Activated naive CD8-positive, alpha-beta T cell treated with anti-CD3 and anti-CD28 coated beads for 36 hours (primary cell): ENCODE measurements at regions not wholly inside any gene's neighbourhood (a gene's known extent, or its start where the extent isn't known, plus 50 kb on each side); places are given as distances from the start of the nearest gene placed in this dataset.
"Not testable (repeated sequence)": the region's sequence is repeated elsewhere in the genome, so short reads cannot be mapped to it uniquely, and the experiment has no call there.

Experiments used
- DNase-seq: peaks from one replicate; pipeline ENCODE4 v3.0.0; 2021
- H3K27ac Mint-ChIP-seq: one replicate; pipeline ENCODE4 v1.8.0; 2022; ENCODE audit warnings: mild to moderate bottlenecking, moderate library complexity, mixed read lengths
- H3K27me3 Mint-ChIP-seq: one replicate; pipeline ENCODE4 v1.8.0; 2022; ENCODE audit warnings: mild to moderate bottlenecking, mixed read lengths
- H3K36me3 Mint-ChIP-seq: one replicate; pipeline ENCODE4 v1.8.0; 2021; ENCODE audit warnings: mild to moderate bottlenecking, mixed read lengths
- H3K4me1 Mint-ChIP-seq: one replicate; pipeline ENCODE4 v1.8.0; 2021; ENCODE audit warnings: mixed read lengths
- H3K4me3 Mint-ChIP-seq: one replicate; pipeline ENCODE4 v1.8.0; 2022; ENCODE audit warnings: mild to moderate bottlenecking, moderate library complexity, mixed read lengths
- H3K9me3 Mint-ChIP-seq: one replicate; pipeline ENCODE4 v1.8.0; 2022; ENCODE audit warnings: mixed read lengths

DNA sequence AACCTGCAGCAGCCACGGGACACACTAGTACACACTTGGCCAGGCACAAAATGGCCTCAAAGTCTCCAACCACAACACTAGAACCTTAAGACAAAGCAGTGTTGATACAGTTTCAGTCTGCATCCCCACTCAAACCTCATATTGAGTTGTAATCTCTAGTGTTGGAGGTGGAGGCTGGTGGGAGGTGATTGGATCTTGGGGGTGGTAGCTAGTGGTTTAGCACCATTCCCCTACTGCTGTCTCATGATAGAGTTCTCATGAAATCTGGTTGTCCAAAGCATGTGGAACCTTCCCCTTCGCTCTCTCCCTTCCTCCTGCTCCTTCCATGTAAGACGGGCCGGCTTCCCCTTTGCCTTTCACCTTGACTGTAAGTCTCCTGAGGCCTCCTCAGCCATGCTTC, 638.7 kb downstream of the UQCRFS1 start:
- Mint-ChIP-seq H3K4me1 (no peaks in the 10 kb centered on the region), H3K27ac (no peak overlapping the region)

DNA sequence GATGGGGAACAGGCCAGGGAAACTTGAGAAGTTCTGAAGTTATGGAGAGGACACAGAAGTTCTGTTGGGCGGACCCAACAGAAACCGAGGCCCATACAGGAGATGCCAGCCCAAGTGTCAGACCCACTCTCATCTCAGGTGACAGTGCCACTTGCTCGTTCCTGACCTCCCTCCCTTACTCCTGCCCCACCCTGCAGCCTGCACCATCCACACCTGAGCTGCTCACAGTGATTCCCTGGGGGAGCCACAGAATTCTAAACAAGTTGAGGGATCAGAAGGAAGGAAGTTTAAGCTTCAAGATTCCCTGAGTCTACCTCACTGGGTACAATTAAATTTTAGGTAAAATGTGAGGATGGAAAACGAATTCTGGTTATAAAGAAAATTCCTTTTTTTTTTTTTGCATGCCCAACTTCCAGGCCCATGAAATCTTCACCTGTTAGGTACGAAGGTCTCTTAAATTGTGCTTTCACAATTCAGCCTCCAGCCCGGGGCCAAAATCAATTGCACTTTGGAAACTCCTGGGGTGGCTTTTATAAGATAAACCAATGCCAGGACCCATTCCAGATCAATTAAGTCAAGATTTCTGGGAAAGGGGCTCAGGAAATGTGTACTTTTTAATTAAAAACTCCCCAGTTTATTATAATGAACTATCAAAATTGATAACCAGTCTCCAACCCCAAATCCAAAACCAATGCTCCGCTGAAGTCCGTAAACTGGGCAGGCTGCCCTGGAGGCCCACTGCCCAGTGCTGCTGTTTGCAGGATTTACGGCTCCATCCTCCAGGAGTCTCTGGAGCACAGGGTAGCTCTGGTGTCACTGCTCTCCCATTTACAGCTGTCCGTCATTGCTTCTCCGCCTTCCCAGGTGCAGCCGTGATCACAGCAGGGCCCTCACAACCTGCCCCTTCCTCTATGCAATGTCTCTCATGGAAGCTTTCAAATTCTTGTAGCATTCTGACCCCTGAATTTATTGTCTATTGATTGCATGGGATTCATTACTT, 643.5 kb downstream of the UQCRFS1 start:
- Mint-ChIP-seq H3K27ac (no peak overlapping the region), H3K4me1 (no peaks in the 10 kb centered on the region), H3K9me3 (no peaks in the 10 kb centered on the region), H3K36me3 (no peaks in the 10 kb centered on the region), H3K4me3 (no peak overlapping the region), H3K27me3 (no peaks in the 10 kb centered on the region)
- no peak for DNase-seq

More for the DNA sequence above, 638.7 kb downstream of the UQCRFS1 start:
- H3K27me3 Mint-ChIP-seq = no peaks in the 10 kb centered on the region
- H3K9me3 Mint-ChIP-seq = no peaks in the 10 kb centered on the region
- DNase-seq = no peak
- no peak overlapping the region for H3K4me3 Mint-ChIP-seq
- no peaks in the 10 kb centered on the region for H3K36me3 Mint-ChIP-seq

DNA sequence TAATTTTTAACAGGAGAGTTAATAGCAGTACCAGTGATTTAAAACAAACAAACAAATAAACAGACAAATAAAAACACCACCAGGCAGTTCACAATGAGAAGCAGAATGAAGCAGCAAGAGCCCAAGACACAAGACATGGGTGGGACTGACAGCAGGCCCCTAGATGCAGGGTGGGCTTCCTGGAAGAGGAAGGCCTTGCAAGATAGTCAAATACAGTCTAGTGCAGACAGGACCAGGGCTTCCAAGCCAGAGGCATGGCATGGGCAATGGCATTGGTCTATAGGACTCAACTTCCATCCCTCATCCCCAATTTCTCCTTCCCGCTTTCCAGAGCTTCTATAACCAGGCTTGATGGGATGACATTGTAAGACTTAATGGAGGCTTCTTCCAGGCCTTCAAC, 645.1 kb downstream of the UQCRFS1 start:
- no peaks in the 10 kb centered on the region for H3K27me3 Mint-ChIP-seq
- H3K9me3 Mint-ChIP-seq = no peaks in the 10 kb centered on the region
- no peaks in the 10 kb centered on the region for H3K4me1 Mint-ChIP-seq
- no peak overlapping the region for H3K4me3 Mint-ChIP-seq
- DNase-seq = no peak
- H3K27ac Mint-ChIP-seq = no peak overlapping the region
- no peaks in the 10 kb centered on the region for H3K36me3 Mint-ChIP-seq

DNA sequence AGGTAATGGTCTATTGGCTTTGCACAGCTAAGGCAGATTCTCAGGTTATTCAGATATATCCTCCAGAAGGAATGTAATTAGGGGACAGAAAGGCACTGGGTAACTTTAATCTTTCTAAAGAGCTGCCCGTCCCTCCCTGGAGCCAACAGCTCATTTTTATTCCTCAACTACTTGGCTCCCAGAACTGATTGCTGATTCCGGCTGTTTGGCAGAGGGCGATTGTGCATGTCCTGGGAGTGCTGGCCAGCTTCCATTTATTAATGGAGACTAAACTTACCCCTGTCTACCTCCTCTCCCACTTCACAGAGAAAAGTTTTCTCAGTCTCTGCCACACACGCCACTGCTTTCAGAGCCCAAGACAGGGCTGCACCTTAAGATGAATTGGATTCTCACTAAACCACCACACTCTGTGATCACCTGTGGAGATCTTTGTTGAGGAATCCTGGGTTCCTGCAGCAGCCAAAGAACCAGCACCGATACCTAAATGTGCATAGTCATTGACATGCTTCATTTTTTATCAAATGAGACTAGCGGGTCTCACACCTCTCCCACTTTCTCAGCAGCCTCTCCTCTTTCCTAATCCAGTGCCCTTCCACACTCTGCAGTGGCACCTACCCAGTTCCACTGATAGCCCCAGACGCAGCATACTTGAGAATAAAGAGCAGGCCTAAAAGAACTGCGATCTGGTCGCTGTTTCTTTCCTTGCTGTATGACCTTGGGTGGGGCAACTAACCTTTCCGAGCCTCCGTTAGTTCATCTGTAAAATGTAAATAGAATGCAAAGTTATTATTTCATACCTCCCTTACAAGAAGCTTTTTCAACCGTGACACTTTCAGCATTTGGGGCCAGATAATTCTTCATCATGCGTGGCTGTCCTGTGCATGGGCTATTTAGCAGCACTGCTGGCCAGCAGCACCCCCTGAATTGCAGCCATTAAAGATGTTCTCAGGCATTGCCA, 648.7 kb downstream of the UQCRFS1 start:
- Mint-ChIP-seq H3K9me3 (no peaks in the 10 kb centered on the region), H3K27me3 (peaks cover 3% of the 10 kb centered on the region), H3K27ac (no peak overlapping the region), H3K4me1 (no peaks in the 10 kb centered on the region), H3K4me3 (no peak overlapping the region), H3K36me3 (no peaks in the 10 kb centered on the region)
- DNase-seq = no peak

DNA sequence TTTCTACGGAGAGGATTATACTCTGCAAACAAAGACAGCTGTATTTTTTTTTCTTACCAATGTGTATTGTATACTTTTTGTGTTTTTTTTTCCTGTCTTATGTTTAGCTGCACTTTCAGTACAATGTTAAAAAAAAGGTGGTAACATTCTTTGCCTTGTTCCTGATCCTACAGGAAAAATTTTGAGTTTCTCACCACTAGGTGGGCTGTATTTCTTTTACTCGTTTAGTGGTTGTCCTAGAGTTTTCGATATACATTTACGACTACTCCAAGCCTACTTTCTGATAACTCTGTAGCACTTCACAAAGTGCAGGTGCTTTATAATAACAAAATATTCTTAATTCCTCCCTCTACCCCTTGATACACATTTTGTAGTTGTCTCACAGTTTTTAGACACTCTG, 652.2 kb downstream of the UQCRFS1 start:
- Mint-ChIP-seq H3K27ac (no peak overlapping the region), H3K4me3 (no peak overlapping the region), H3K9me3 (no peaks in the 10 kb centered on the region), H3K27me3 (peaks cover 3% of the 10 kb centered on the region), H3K4me1 (no peaks in the 10 kb centered on the region), H3K36me3 (no peaks in the 10 kb centered on the region)
- no peak for DNase-seq

DNA sequence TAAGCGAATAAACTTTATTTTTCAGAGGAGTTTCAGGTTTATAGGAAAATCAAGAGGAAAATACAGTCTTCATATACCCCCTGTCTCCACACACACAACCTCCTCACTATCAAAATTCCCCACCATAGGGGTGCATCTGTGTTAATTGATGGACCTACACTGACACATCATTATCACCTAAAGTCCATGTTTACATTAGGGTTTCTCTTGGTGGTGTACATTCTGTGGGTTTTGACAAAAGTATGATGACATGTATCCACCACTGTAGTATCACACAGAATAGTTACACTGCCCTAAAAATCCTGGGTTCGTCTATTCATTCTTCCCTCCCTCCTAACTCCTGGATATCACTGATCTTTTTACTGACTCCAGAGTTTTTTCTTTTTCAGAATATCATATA, 654.2 kb downstream of the UQCRFS1 start:
- H3K27ac Mint-ChIP-seq = no peak overlapping the region
- no peaks in the 10 kb centered on the region for H3K9me3 Mint-ChIP-seq
- no peaks in the 10 kb centered on the region for H3K4me1 Mint-ChIP-seq
- no peak for DNase-seq
- peaks cover 3% of the 10 kb centered on the region for H3K27me3 Mint-ChIP-seq
- no peaks in the 10 kb centered on the region for H3K36me3 Mint-ChIP-seq
- no peak overlapping the region for H3K4me3 Mint-ChIP-seq

DNA sequence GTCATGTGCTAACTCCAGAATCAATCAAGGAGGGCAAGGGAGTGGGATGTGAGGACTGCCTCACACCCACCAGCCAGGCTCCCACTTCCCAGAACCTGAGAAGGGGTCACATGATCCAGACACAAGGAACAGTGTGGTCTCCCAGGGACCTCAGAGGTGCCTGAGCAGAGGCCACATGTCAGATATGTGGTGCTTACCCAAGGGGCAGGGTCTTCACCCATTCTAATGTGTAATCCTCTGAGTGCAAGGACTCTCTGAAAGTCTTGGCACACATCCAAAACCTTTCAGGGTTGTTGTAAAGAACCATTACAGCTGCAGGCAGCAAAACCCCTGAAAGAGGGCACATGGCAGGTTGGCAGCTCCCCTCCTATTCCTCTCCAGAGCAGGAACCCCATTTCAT, 656.6 kb downstream of the UQCRFS1 start:
- Mint-ChIP-seq H3K9me3 (no peaks in the 10 kb centered on the region), H3K4me1 (peaks cover 4% of the 10 kb centered on the region), H3K4me3 (no peak overlapping the region), H3K36me3 (no peaks in the 10 kb centered on the region), H3K27ac (no peak overlapping the region), H3K27me3 (peaks cover 3% of the 10 kb centered on the region)
- no peak for DNase-seq

DNA sequence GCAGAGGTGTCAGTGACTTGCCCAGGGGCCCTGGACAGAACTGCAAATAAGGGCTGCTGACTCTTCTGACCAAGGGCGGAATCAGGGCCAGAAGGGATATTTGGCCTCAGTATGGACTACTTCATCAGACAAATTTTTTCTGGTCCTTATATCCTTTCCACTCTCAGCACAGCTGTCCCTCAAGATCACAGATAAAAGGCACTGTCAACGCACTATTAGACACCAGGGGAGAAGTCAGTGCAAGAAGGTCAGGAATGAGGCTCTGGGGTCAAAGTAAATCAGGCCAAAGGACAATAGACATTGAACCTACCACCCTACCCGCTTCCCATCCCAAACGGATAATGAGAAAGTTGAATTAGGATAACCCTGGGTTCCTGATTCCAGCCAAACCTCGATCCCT, 657.6 kb downstream of the UQCRFS1 start:
- H3K4me1 Mint-ChIP-seq = peaks cover 4% of the 10 kb centered on the region

DNA sequence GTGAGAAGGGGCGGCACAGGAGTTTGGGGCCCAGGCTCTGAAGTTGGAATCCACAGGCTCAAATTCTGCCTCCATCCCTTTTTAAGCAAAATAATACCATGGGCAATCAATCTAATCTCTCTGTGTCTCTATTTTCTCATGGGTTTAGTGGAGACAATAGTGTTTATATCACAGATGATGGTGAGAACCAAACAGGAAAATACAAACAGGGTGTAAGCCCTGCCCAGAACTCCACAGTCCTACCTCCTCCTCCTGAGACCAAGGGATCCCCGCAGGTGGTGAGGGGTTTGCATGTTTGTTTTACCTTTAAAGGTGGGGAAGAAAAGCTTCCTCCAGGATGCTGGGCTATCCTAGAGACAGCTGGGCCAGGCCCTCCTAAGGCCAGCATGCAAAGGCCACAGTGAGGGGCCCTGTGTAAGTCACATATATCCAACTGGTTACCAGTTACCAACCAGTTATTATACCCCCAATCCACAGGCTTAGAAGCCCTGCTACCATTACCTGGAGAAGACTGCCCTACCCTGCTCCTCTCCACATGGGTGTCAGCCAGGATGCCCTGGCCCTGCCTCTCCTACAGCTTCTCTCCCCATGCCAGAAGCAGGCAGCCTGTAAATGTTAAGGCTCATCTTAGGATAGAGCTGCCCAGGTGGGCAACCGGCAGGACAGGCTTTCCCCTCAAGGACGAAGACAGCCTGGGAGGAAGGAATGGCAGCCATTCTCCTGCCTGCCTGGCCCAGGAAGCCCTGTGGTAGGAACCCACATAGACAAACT, 658.4 kb downstream of the UQCRFS1 start:
- no peak for DNase-seq
- H3K36me3 Mint-ChIP-seq = no peaks in the 10 kb centered on the region
- H3K27me3 Mint-ChIP-seq = no peaks in the 10 kb centered on the region
- H3K4me3 Mint-ChIP-seq = no peak overlapping the region
- H3K27ac Mint-ChIP-seq = no peak overlapping the region
- H3K4me1 Mint-ChIP-seq = peaks cover 4% of the 10 kb centered on the region
- no peaks in the 10 kb centered on the region for H3K9me3 Mint-ChIP-seq

More for the DNA sequence above, 657.6 kb downstream of the UQCRFS1 start:
- no peaks in the 10 kb centered on the region for H3K27me3 Mint-ChIP-seq
- no peak overlapping the region for H3K27ac Mint-ChIP-seq
- no peaks in the 10 kb centered on the region for H3K9me3 Mint-ChIP-seq
- H3K36me3 Mint-ChIP-seq = no peaks in the 10 kb centered on the region
- no peak for DNase-seq
- no peak overlapping the region for H3K4me3 Mint-ChIP-seq

DNA sequence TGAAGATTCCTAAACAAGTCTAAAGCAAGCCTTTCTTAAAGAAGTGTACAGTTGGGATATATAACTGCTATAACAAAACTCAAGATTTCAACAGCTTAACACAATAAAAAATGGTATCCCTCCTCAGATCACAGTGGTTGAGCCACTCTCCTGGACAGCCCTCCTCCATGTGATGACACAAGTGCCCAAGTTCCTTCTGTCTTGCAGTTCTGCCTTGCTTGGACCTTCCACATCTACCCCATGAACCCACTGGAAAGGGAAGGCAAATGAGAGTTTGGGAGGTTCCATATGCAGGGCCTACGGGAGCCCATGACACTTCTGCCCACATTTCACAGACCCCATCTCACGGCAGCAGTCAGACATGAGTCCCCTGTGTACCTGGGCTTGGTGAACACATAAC, 659.2 kb downstream of the UQCRFS1 start:
- no peak overlapping the region for H3K27ac Mint-ChIP-seq
- no peak overlapping the region for H3K4me3 Mint-ChIP-seq
- DNase-seq = no peak
- H3K4me1 Mint-ChIP-seq = peaks cover 4% of the 10 kb centered on the region
- no peaks in the 10 kb centered on the region for H3K36me3 Mint-ChIP-seq
- H3K27me3 Mint-ChIP-seq = no peaks in the 10 kb centered on the region
- H3K9me3 Mint-ChIP-seq = no peaks in the 10 kb centered on the region

DNA sequence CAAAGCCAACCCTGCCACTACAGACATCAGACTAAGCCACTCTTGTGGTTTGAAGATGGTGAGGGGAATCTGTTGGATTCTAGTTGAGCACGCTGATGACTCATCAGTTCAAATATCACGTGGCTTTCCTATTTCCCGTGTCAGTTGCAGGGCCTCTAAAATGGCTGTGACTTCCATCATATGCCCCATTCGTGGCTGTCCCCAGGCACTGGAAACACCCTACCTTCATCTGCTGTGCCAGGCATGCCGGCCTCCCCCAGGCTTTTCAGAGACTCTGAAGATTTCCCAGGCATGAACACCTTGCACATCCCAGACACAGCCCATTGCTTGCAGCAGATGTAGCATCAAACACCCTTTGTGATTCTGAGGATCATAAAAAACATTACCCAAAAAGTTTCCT, 659.9 kb downstream of the UQCRFS1 start:
- Mint-ChIP-seq H3K4me1 (peaks cover 4% of the 10 kb centered on the region), H3K27ac (no peak overlapping the region), H3K4me3 (no peak overlapping the region), H3K27me3 (no peaks in the 10 kb centered on the region), H3K36me3 (no peaks in the 10 kb centered on the region), H3K9me3 (no peaks in the 10 kb centered on the region)
- peak; percentile 1 for DNase-seq

DNA sequence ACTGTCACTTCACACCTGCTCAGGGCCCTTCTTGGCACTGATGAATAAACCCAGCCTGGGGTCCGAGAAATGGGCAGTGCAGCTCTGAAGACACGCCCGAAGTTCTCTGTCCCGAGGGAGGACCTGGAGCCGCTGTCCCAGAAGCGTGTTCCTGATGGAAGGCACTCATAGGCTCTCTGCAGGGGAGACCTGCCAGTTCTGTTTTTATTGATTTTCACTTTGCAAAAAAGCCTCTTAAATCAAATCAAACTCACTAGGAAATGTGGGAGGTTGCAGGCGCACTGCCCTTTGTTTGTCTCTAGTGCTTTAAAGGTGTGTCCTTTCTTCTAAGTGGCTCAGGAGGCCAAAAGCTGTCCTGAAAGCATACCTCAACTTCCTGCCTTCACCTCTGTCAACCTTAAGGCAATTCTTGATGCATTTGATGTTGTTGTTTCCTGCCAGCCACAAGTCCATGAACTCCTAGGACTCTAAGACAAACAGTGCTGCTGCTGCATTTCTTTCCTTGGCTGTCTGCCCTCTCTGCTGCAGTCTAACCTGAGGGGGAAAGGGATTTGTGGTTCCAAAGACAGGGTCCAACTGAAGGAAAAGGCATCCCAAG, 663.2 kb downstream of the UQCRFS1 start:
- H3K4me1 Mint-ChIP-seq = peaks cover 4% of the 10 kb centered on the region
- no peaks in the 10 kb centered on the region for H3K9me3 Mint-ChIP-seq
- no peaks in the 10 kb centered on the region for H3K36me3 Mint-ChIP-seq
- no peak overlapping the region for H3K4me3 Mint-ChIP-seq
- no peak overlapping the region for H3K27ac Mint-ChIP-seq
- no peaks in the 10 kb centered on the region for H3K27me3 Mint-ChIP-seq
- DNase-seq = no peak

DNA sequence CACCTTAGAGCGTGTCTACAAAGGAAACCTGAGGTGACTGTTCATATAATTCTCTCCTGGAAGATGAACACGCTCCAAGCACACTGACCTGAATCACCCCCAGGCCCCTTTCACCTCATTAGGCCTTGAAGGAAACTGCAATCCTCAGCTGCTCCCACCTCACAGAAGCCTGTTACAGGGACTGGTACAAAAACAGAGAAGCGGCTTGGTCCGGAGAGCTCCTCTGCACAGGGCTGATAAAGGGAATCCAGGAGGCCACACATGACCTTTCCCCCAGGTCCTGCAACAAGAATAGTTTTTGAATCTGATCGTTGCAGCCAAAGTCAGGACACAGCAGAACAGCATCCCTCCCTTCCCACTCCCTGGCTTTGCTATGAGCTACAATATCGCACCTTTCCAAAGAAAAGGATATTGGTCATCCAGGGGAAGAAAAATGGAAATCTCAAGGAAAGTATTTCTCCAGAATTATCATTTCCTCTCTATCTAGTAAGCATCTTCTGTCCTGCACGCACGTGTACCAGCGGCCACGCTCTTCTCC, 666.7 kb downstream of the UQCRFS1 start:
- no peaks in the 10 kb centered on the region for H3K4me1 Mint-ChIP-seq
- no peaks in the 10 kb centered on the region for H3K9me3 Mint-ChIP-seq
- H3K4me3 Mint-ChIP-seq = no peak overlapping the region
- no peaks in the 10 kb centered on the region for H3K27me3 Mint-ChIP-seq
- no peak for DNase-seq
- H3K36me3 Mint-ChIP-seq = no peaks in the 10 kb centered on the region
- no peak overlapping the region for H3K27ac Mint-ChIP-seq

DNA sequence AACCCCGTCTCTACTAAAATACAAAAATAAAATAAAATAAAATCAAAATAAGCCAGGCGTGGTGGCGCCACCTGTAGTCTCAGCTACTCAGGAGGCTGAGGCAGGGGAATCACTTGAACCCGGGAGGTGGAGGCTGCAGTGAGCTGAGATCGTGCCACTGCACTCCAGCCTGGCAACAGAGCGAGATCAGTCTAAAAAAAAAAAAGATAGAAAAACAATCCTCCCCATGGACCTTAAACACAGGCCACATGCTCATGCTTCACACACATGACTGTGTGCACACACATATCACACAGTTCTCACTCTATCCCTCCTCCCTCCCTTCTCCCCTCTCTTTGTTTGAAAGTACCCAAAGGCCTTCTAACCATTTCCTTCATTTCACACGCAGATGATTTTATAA, 667.6 kb downstream of the UQCRFS1 start:
- H3K27me3 Mint-ChIP-seq, H3K27ac Mint-ChIP-seq, DNase-seq, H3K9me3 Mint-ChIP-seq, H3K4me1 Mint-ChIP-seq, H3K36me3 Mint-ChIP-seq, H3K4me3 Mint-ChIP-seq: not testable (repeated sequence)
